Ascending aorta (tissue), 2 donors: ENCODE measurements at regions not wholly inside any gene's neighbourhood (a gene's known extent, or its start where the extent isn't known, plus 50 kb on each side); places are given as distances from the start of the nearest gene placed in this dataset.

Experiments used
- DNase-seq, 2 donors: peaks; one replicate each; pipeline ENCODE4 v3.0.0-alpha.2; 2019; ENCODE audit warnings: low spot score in 2 of 2
- H3K27ac ChIP-seq, 2 donors: fragments of 200-600 bp; sonication (generic); one replicate each; pipeline ENCODE4 v1.5.1; 2016 to 2017; ENCODE audit warnings: mild to moderate bottlenecking in 1 of 2
- H3K27me3 ChIP-seq: fragments of 200-600 bp; sonication (generic); one replicate; pipeline ENCODE4 v1.5.1; 2017
- H3K36me3 ChIP-seq, 2 donors: fragments of 200-600 bp; sonication (generic); one replicate each; pipeline ENCODE4 v1.5.1; 2016
- H3K4me1 ChIP-seq, 2 donors: fragments of 200-600 bp; sonication (generic); one replicate each; pipeline ENCODE4 v1.5.1; 2016 to 2017; ENCODE audit warnings: mild to moderate bottlenecking in 1 of 2
- H3K4me3 ChIP-seq, 2 donors: fragments of 200-600 bp; sonication (generic); one replicate each; pipeline ENCODE4 v1.5.1; 2016 to 2017; ENCODE audit warnings: mild to moderate bottlenecking in 1 of 2
- H3K9me3 ChIP-seq, 2 donors: fragments of 200-600 bp; sonication (generic); one replicate each; pipeline ENCODE4 v1.5.1; 2016
- intact Hi-C: fragments of 100-400 bp; cut with DNase I; formaldehyde crosslinking; loops from one replicate; pipeline ENCODE4 v1.15.1; 2023
- TF ChIP-seq, protein P1 (sequence below), 3 experiments: fragments of 200-600 bp in 2 of 3; fragments of 450-650 bp in 1 of 3; sonication (generic) in 2 of 3; IDR thresholded peaks; one replicate each; pipeline ENCODE4 v1.5.1; 2016 to 2019; ENCODE audit warnings: antibody characterized with exemption in 3 of 3, mild to moderate bottlenecking in 1 of 3, moderate library complexity in 1 of 3

DNA sequence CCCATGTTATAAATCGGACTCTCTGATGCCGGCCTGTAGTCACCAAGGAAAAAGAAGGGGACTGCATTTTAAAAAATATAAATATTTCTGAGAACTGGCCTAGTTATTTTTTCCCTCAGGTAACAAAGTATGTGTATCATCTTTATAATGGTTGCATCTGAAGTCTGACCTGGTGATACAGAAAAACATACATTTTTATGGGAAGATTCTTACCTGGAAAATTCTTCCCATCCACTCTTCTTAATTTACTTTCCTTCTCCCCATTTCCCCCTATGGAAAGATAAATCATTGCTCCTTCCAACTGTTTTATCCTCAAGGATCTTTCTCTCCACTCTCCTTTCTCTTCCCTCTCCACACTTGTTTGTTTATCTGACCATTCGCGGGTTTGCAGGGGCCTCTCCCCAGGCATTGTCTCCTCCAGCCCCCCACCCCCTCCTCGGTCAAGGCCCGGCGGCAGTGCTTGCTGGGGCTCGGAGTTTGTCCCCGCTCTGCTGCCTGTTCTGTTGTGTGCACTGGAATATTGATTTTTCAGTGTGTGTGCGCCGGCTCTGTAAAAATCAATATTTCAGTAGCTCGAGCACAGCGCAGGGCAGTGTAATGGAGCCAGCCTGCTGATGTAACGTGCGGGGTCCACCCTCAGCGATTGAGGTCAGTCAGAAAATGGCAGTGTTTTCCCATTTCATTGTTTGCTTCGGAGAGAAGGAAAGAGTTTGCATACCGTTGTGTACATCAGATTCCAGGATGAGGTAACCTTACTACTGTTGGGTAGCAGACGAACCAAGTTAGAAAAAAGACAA, 199.5 kb upstream of the NFE2L3 start:
- Histone ChIP-seq H3K4me1 (peaks cover 7 to 10% of the 10 kb centered on the region in 2 donors), H3K36me3 (no peaks in the 10 kb centered on the region), H3K27ac (no peak overlapping the region), H3K27me3 (no peaks in the 10 kb centered on the region), H3K9me3 (no peaks in the 10 kb centered on the region), H3K4me3 (peak overlapping the region in 1 of 2 donors; percentile 76)
- intact Hi-C loops, result loop anchor here (5.0 kb wide), 1 partner anchor 95 kb away; no protein-coding TSS in a partner anchor
- TF ChIP-seq, protein P1, sequence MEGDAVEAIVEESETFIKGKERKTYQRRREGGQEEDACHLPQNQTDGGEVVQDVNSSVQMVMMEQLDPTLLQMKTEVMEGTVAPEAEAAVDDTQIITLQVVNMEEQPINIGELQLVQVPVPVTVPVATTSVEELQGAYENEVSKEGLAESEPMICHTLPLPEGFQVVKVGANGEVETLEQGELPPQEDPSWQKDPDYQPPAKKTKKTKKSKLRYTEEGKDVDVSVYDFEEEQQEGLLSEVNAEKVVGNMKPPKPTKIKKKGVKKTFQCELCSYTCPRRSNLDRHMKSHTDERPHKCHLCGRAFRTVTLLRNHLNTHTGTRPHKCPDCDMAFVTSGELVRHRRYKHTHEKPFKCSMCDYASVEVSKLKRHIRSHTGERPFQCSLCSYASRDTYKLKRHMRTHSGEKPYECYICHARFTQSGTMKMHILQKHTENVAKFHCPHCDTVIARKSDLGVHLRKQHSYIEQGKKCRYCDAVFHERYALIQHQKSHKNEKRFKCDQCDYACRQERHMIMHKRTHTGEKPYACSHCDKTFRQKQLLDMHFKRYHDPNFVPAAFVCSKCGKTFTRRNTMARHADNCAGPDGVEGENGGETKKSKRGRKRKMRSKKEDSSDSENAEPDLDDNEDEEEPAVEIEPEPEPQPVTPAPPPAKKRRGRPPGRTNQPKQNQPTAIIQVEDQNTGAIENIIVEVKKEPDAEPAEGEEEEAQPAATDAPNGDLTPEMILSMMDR (IDR thresholded peaks at IDR 0.05), result no peak
- no peak for DNase-seq

DNA sequence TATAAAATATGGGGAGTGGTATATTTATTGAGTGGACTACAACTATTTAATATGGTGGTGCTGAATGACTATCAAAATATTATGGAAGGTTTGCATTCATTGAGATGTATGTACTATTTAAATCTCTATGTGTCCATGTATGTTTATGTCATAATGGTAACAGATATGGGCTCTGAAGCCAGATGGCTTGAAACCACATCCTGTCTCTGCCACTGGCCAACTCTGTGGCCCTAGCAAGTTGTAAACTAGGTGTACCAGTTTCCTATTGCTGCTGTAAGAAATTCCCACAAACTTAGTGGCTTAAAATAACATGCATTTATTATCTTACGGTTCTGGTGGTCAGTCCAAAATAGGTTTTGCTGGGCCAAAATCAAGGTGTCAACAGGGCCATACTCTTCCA, 198.1 kb upstream of the NFE2L3 start:
- H3K27ac ChIP-seq, result no peak overlapping the region
- TF ChIP-seq, protein P1 (IDR thresholded peaks at IDR 0.05), result no peak
- peaks cover 7 to 10% of the 10 kb centered on the region in 2 donors for H3K4me1 ChIP-seq
- H3K9me3 ChIP-seq, result no peaks in the 10 kb centered on the region
- intact Hi-C loops, result loop anchor here (5.0 kb wide), 1 partner anchor 97 kb away; no protein-coding TSS in a partner anchor
- H3K27me3 ChIP-seq, result no peaks in the 10 kb centered on the region
- DNase-seq, result no peak
- H3K4me3 ChIP-seq, result no peak overlapping the region
- no peaks in the 10 kb centered on the region for H3K36me3 ChIP-seq

DNA sequence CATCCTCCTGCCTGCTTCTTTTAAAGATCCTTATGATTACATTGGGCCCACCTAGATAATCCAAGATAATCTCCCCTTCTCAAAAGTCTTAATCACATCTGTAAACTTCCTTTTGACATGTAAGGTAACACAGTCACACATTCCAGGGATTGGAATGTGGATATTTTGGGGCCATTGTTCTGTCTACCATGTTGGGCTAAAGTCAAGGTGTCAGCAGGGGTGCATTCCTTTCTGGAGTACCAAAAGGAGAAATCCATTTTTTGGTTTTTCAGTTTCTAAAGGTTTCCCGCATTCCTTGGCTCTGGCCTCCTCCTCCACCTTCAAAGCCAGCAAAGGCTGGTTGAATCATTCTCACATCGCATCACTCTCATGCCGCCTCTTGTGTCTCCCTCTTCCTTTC, 197.6 kb upstream of the NFE2L3 start:
- DNase-seq, result no peak
- intact Hi-C loops, result loop anchor here (5.0 kb wide), 1 partner anchor 97 kb away; no protein-coding TSS in a partner anchor

DNA sequence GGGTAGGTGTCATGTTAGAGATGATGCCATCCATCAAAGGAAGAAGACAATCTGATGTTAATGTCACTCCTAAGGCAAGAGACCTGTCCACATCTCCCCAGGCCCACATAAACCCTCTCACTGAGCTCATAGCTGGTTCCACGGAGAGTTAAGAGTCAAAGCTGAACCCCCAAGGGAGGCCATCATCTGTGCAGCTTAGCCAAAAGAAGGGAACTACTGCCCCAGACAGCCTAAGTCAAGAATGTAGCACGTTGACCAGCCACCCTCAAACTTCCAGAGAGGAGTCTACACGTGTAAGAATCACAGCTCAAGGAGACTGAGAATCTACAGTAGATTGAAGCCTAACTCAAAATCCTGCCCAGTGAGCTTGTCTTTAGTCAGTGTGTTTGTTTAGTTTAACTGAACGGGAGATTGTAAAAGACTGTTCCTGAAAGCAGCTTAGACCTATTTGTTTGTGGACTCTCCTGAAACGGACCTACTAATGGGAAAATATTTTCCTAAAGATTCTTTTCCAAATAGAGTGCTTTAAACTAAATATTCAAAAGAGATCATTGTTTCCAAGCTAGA, 192.7 kb upstream of the NFE2L3 start:
- intact Hi-C loops, result no loop called here
- no peak overlapping the region for H3K4me3 ChIP-seq
- TF ChIP-seq, protein P1 (IDR thresholded peaks at IDR 0.05), result no peak
- no peaks in the 10 kb centered on the region for H3K9me3 ChIP-seq
- H3K27ac ChIP-seq, result no peak overlapping the region
- no peaks in the 10 kb centered on the region for H3K4me1 ChIP-seq
- H3K27me3 ChIP-seq, result no peaks in the 10 kb centered on the region
- H3K36me3 ChIP-seq, result no peaks in the 10 kb centered on the region
- no peak for DNase-seq

More for the DNA sequence above, 197.6 kb upstream of the NFE2L3 start:
- Histone ChIP-seq H3K27me3 (no peaks in the 10 kb centered on the region), H3K36me3 (no peaks in the 10 kb centered on the region), H3K4me3 (no peak overlapping the region), H3K27ac (no peak overlapping the region), H3K4me1 (peaks cover 7 to 10% of the 10 kb centered on the region in 2 donors), H3K9me3 (no peaks in the 10 kb centered on the region)
- TF ChIP-seq, protein P1 (IDR thresholded peaks at IDR 0.05), result no peak

DNA sequence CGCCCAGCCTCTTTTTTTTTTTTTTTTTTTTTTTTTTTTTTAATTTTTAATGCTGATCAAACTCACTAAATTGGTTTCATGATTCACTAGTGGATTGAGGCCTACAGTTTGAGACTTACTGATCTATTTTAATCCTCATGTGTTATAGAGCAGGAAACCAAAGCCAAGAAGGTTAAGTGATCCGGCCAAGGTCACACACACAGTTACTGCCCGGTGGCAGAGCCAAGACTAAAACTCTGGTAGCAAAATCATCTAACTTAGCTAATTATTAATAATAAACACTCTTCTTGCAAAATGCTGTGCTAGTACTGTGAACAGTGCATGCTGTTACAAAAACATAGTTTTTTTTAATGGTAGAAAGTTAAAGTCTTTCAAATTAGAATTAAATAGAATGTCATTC, 188.3 kb upstream of the NFE2L3 start:
- no peak overlapping the region for H3K4me3 ChIP-seq
- TF ChIP-seq, protein P1 (IDR thresholded peaks at IDR 0.05), result no peak
- H3K27me3 ChIP-seq, result no peaks in the 10 kb centered on the region
- intact Hi-C loops, result no loop called here
- H3K4me1 ChIP-seq, result peaks cover 0 to 3% of the 10 kb centered on the region in 2 donors
- H3K36me3 ChIP-seq, result no peaks in the 10 kb centered on the region
- no peak for DNase-seq
- no peak overlapping the region for H3K27ac ChIP-seq
- H3K9me3 ChIP-seq, result no peaks in the 10 kb centered on the region
